HG03045 (cell line): ENCODE measurements at regions not wholly inside any gene's neighbourhood (a gene's known extent, or its start where the extent isn't known, plus 50 kb on each side); places are given as distances from the start of the nearest gene placed in this dataset.
"Not testable (repeated sequence)": the region's sequence is repeated elsewhere in the genome, so short reads cannot be mapped to it uniquely, and the experiment has no call there.

ENCODE experiments used
- ATAC-seq: cut with Tn5 transposase; IDR thresholded peaks from one replicate; pipeline ENCODE4 v1.9.1; 2021; ENCODE audit warnings: mild to moderate bottlenecking, moderate library complexity; ENCODE audit not compliant: unreplicated experiment

DNA sequence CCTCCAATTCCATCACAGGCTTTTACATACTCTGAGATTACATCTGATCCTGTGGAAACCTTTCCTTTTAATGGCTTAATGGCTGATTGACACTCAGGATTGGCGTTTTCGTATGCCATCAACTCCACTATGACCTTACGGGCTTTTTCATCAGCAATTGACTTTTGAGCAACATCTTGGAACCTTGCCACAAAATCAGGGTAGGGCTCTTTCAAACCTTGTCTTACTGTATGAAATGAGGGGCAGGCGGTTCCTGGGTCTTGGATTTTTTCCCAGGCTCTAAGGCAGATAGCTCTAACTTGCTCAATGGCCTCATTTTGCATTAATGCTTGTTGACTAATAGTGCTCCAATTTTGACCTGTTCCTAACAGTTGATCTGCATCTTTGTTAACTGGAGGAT is 250.9 kb upstream of the PRKCQ start:
- ATAC-seq: not testable (repeated sequence)

DNA sequence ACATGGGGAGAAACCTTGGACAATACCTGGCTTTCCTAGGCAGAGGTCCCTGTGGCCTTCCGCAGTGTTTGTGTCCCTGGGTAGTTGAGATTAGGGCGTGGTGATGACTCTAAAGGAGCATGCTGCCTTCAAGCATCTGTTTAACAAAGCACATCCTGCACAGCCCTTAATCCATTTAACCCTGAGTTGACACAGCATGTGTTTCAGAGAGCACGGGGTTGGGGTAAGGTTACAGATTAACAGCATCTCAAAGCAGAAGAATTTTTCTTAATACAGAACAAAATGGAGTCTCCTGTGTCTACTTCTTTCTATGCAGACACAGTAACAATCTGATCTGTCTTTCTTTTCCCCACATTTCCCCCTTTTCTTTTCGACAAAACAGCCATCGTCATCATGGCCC is 244.7 kb upstream of the PRKCQ start:
- ATAC-seq: not testable (repeated sequence)

DNA sequence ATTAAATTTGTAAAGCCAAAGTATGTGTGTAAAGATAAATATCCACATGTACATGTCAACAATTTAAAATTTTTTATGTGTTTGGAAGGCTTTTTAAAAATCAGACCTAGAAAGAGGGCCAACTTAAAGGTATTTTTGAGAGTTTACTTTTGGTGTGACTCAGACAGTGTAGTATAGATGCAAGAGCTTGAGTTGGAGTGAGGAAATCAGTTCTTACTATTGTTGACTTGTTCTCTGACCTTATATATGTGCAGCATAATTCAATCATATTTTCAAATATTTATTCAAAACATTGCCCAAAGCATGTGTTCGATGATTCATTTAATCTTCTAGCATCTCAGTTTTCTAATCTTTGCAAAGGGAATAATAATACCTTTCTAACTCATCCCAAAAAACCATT is 243.7 kb upstream of the PRKCQ start:
- ATAC-seq: no peak

GRCh38 chr10:6819301-6819700 is 239.2 kb upstream of the PRKCQ start:
- ATAC-seq: no peak

DNA sequence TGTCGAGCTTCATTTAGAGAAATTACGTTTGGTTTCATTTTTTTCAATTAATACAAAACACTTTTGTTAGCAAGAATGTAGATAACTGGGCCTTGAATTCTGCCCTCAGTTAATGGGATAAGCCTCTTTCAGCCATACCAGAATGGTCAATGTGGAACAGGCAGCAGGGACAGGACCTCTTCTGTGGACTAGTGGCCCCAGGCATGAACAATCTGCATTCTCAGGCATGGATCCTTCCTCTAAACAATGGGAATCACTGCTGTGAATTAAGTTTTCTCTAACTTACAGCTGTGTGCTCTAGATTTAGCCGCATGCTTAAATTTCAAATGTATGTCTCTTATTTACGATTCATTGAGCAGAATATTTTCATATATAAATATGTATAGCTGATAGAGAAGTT is 237.7 kb upstream of the PRKCQ start:
- no peak for ATAC-seq

- ATAC-seq: no peak
These were observed 235.3 kb upstream of the PRKCQ start for GRCh38 chr10:6815346-6815745.

GRCh38 chr10:6813856-6814255 is 233.8 kb upstream of the PRKCQ start:
- ATAC-seq: no peak

- ATAC-seq: no peak
These were observed 233.2 kb upstream of the PRKCQ start for GRCh38 chr10:6813306-6813705.

- ATAC-seq: no peak
These were observed 231.1 kb upstream of the PRKCQ start for GRCh38 chr10:6811153-6811552.

DNA sequence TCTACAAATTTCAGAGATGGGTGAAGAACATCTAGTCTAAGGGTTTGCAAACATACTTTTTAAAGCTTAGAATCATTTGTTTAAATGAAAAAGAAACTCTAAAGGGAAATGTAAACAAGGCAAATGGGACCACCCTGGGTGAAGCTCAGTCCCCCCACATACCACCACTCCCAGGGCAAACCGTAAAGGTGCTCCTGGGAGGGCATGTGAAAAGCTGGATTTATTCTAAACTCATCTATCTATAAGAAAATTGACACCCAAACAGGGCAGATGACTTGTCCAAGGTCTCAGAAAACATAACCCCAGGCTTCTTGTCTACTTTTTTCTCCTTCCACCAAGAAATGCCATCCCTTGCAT is 223.3 kb upstream of the PRKCQ start:
- no peak for ATAC-seq

DNA sequence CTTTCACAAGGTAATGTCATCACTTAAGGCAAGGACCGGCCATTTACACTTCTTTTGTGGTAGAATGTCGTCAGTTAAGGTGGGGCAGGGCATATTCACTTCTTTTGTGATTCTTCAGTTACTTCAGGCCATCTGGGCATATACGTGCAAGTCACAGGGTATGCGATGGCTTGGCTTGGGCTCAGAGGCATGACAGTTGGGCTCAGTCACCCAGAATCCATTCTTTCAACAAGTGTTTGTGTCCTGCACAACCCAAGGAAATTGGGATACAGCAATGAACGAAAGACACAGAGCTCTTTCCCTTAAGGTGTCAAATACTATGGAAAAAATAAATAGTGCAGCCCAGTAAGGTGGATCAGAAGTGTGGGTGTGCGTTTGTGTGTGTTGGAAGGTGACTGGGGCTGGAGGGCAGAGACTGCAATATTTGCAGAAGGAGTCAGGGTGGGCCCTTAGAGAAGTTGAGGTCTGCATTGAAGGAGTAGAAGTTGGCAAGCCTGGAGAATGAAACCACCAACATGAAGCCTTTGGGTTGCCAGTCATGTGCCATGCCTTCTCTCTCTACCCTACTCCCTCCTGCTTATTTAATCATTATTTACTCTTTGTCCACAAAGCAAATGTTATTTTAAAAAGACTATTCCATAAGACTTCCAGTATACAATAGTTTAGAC is 222.8 kb upstream of the PRKCQ start:
- no peak for ATAC-seq

DNA sequence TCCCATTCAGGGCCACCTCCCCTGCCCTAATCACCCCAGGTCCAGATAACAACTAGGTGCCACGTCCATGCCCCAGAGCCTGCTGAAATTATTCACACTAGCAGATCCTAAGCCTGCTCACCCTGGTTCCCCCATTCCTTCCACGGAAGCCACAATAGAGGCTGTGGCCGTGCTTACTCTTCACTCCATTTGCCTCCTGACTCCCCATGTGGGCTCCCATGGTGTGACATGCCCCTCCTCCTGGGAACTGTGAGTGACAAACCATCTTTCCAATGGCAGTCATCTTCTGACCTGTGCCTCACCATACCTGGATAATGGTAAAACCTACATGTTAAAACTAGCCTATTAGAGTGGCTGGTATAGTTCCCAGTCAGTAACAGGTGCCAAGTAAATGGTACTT is 216.2 kb upstream of the PRKCQ start:
- ATAC-seq: no peak

DNA sequence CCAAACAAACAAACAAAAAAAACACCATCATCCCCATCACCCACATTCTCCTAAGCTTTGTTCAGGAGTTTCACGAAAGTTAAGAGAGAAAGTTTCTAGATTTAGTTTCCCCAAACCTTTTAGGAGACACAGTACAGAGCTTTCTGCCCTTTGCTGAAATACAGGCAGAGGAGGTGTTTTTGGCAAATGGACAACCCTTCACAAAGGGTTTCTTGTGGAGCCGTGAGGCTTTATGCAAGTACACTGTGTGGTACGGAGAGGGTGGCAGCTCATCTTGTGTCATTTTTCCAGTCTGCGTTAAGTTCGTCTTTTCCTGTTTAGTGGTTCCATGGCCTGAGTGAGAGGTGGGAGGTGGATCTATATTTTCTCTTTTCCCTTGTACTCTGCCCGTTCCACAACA is 215.5 kb upstream of the PRKCQ start:
- ATAC-seq: no peak

- ATAC-seq: not testable (repeated sequence)
These were observed 214.8 kb upstream of the PRKCQ start for GRCh38 chr10:6794841-6795240.

DNA sequence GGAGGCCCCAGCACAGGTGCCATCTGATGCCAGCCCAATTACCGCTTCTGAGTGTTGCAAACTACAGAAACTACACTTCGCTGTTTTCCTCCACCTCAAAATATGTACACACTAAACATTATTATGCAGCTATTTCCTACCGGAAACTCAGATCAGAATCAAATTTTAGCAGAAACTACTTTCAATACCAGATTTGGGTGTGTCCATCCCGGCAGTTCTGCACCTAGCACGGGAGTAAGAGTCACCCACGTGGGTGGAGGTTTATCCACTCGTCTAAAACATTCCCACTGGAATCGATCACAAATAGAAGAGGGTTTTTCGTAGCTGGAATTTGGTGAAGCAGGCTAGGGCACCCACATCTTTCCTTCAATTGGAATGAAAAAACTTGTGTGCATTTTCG is 214.4 kb upstream of the PRKCQ start:
- no peak for ATAC-seq

GRCh38 chr10:6788731-6789130 is 208.7 kb upstream of the PRKCQ start:
- ATAC-seq: no peak

GRCh38 chr10:6788231-6788630 is 208.2 kb upstream of the PRKCQ start:
- no peak for ATAC-seq

DNA sequence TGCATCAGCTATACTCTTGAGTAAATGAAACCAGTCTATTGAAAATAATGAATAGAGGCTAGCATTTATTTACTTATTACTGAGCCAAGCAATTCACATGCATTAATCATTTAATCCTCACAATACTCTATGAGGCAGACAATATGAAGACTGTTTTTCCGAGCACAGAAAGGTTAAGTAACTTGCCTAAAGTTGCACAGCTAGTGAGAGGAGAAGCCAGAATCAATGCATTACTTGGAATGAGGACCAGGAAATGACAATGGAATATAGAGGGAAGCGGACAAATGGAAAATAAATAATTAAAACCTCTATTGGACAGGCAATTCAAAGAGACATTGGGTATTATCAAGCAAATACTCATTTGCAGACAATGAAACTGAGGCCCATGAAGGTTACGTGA is 207.6 kb upstream of the PRKCQ start:
- ATAC-seq: no peak

DNA sequence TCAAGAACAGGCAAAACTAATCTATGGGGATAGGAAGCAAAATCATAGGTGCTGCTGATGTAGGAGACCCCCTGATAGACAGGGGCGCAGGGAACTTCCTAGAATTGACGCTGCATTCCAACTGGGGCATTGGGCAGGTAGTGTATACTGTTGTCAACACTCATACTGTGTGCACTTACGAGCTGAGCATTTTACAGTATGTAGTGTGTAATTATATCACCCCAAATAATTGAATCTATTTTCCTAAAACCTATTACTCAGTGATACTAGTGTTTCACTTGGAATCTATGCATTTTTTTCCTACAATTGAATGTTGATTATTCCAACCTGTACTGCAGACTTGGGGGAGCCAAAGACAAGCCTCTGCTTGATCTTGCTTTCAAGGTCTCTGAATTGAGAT is 207.0 kb upstream of the PRKCQ start:
- ATAC-seq: no peak

GRCh38 chr10:6786579-6787031 is 206.5 kb upstream of the PRKCQ start:
- ATAC-seq: no peak

DNA sequence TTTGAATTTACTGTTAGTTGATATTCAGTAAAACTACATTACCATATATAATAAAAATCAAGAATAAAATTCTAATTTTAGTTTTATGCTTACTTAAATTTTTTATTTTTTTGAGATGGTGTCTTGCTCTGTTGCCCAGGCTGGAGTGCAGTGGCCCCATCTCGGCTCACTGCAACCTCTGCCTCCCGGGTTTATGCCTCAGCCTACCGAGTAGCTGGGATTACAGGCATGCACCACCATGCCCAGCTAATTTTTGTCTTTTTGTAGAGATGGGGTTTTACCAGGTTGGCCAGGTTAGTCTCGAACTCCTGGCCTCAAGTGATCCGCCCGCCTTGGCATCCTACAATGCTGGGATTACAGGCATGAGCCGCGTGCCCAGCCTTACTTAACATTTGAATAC is 204.4 kb upstream of the PRKCQ start:
- not testable (repeated sequence) for ATAC-seq

GRCh38 chr10:6783471-6783870 is 203.4 kb upstream of the PRKCQ start:
- ATAC-seq: no peak

DNA sequence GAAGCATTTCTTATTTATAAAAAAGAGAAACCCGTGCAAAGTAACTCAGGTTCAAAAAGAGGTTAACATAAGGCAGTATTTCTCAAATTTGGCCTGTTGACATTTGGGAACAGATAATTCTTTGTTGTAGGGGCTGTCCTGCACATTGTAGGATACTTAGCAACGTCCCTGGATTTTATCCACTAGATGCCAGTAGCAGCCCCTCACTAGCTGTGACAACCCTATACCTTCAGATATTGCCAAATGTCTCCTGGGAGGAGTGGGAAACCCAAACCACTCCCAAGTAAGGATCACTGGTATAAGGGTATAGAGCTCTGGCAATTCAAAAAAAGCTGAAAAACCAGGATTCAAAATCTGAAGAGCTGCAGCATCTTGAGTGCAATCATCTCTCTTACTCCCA is 202.3 kb upstream of the PRKCQ start:
- ATAC-seq: no peak
